ENCODE measurements at regions not wholly inside any gene's neighbourhood (a gene's known extent, or its start where the extent isn't known, plus 50 kb on each side); places are given as distances from the start of the nearest gene placed in this dataset.

DNA sequence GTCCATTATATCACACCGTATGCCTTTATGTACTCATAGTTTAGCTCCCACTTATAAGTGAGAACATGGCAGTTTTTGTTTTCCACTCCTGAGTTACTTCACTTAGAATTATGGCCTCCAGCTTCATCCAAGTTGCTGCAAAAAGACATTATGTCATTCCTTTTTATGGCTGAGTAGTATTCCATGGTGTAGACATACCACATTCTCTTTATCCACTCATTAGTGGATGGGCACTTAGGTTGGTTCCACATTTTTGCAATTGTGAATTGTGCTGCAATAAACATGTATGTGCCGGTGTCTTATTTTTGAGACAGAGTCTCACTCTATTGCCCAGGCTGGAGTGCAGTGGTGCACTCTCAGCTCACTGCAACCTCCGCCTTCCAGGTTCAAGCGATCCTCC, 74.1 kb upstream of the IQSEC1 start:
- dilution Hi-C loops (cut with HindIII; ENCODE audit: low sequenced_read_pairs, unreplicated experiment), result no loop called here
- no peak overlapping the region for H4K8ac ChIP-seq (ENCODE audit: low read depth in 2 of 2, low read length in 2 of 2)

More for the DNA sequence above, 74.1 kb upstream of the IQSEC1 start:
- H2AK5ac ChIP-seq (ENCODE audit: low read depth, low read length), result no peak overlapping the region
- H4K20me1 ChIP-seq (ENCODE audit: insufficient read depth, low read length), result no peaks in the 10 kb centered on the region
- no peaks in the 10 kb centered on the region for H3K9me1 ChIP-seq (ENCODE audit: insufficient read depth, low read length)
- no peak overlapping the region for H2BK120ac ChIP-seq (ENCODE audit: low read depth, low read length)
- DNase-seq (no peak), ATAC-seq (ENCODE audit: low read depth) (no peak)
- no peak overlapping the region for H3K18ac ChIP-seq (ENCODE audit: low read depth, low read length)
- no peak overlapping the region for H4K5ac ChIP-seq (ENCODE audit: low read depth, low read length)
- H2BK5ac ChIP-seq (ENCODE audit: low read depth, low read length, poor library complexity, severe bottlenecking), result no peak overlapping the region
- TF ChIP-seq, protein P1, sequence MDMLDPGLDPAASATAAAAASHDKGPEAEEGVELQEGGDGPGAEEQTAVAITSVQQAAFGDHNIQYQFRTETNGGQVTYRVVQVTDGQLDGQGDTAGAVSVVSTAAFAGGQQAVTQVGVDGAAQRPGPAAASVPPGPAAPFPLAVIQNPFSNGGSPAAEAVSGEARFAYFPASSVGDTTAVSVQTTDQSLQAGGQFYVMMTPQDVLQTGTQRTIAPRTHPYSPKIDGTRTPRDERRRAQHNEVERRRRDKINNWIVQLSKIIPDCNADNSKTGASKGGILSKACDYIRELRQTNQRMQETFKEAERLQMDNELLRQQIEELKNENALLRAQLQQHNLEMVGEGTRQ (IDR thresholded peaks at IDR 0.05; ENCODE audit: low read depth, low read length), result no peak
- TF ChIP-seq POLR2A (IDR thresholded peaks at IDR 0.05; ENCODE audit: low read depth, low read length), result no peak
- no peak for TF ChIP-seq MAFK (IDR thresholded peaks at IDR 0.05; ENCODE audit: low read depth, low read length)
- TF ChIP-seq, protein P2, sequence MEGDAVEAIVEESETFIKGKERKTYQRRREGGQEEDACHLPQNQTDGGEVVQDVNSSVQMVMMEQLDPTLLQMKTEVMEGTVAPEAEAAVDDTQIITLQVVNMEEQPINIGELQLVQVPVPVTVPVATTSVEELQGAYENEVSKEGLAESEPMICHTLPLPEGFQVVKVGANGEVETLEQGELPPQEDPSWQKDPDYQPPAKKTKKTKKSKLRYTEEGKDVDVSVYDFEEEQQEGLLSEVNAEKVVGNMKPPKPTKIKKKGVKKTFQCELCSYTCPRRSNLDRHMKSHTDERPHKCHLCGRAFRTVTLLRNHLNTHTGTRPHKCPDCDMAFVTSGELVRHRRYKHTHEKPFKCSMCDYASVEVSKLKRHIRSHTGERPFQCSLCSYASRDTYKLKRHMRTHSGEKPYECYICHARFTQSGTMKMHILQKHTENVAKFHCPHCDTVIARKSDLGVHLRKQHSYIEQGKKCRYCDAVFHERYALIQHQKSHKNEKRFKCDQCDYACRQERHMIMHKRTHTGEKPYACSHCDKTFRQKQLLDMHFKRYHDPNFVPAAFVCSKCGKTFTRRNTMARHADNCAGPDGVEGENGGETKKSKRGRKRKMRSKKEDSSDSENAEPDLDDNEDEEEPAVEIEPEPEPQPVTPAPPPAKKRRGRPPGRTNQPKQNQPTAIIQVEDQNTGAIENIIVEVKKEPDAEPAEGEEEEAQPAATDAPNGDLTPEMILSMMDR (conservative IDR thresholded peaks at IDR 0.05; ENCODE audit: low read depth, low read length), result no peak
- TF ChIP-seq RCOR1 (IDR thresholded peaks at IDR 0.05; ENCODE audit: insufficient replicate concordance, low read length), result no peak
- TF ChIP-seq CEBPB (IDR thresholded peaks at IDR 0.05; ENCODE audit: low read depth, low read length), result no peak
- H3K27me3 ChIP-seq (ENCODE audit: control insufficient read depth, insufficient read depth, low read length), result peaks cover 12% of the 10 kb centered on the region; the same call in 1 of the 2 replicates
- ChIA-PET CTCF (no interaction called here), POLR2A (ENCODE audit: unreplicated experiment) (no interaction called here)
- no peak overlapping the region for H3K23ac ChIP-seq (ENCODE audit: low read depth, low read length)
- in situ Hi-C loops (cut with MboI; ENCODE audit: low sequenced_read_pairs), result no loop called here
- no peak overlapping the region for H4K91ac ChIP-seq (ENCODE audit: insufficient read depth, low read depth, low read length)
- no peak overlapping the region for H3K27ac ChIP-seq (ENCODE audit: insufficient read depth, low read length)
- no peak overlapping the region for H2AK9ac ChIP-seq (replicated peaks; ENCODE audit: low read depth, low read length, poor library complexity)
- H2BK15ac ChIP-seq (ENCODE audit: low read depth, low read length), result no peak overlapping the region
- 100% methylated on average over 1 of the region's 4 CpGs; no CpG with 5 or more reads in 1 of the 2 experiments for WGBS, 2 experiments (ENCODE audit: extremely low coverage in 2 of 2, insufficient read length in 1 of 2)
- no peak overlapping the region for H2BK20ac ChIP-seq (ENCODE audit: low read depth, low read length)
- H3K79me1 ChIP-seq (ENCODE audit: low read depth in 1 of 2, low read length in 2 of 2), result no peaks in the 10 kb centered on the region
- no peaks in the 10 kb centered on the region for H3K36me3 ChIP-seq (ENCODE audit: control insufficient read depth, insufficient read depth, low read length)
- no peak overlapping the region for H3K4me2 ChIP-seq (ENCODE audit: low read depth, low read length)
- no peak overlapping the region for H3K4ac ChIP-seq (ENCODE audit: low read depth, low read length)
- intact Hi-C loops (cut with micrococcal nuclease), result no loop called here
- no peak overlapping the region for H2AFZ ChIP-seq (replicated peaks; ENCODE audit: low read length, poor library complexity)
- H3K4me3 ChIP-seq (ENCODE audit: insufficient read depth, low read depth, low read length), result no peak overlapping the region
- no TSS peak for BruUV-seq (replicated peaks)
- H3K14ac ChIP-seq (replicated peaks; ENCODE audit: low read depth, low read length), result no peak overlapping the region
- H3K4me1 ChIP-seq (ENCODE audit: control insufficient read depth, insufficient read depth, low read length), result no peaks in the 10 kb centered on the region
- no peaks in the 10 kb centered on the region for H3K9me3 ChIP-seq (ENCODE audit: control insufficient read depth, insufficient read depth, low read length)
- no peak overlapping the region for H3K56ac ChIP-seq (ENCODE audit: extremely low read depth, insufficient read depth, low read length)
- H3K9ac ChIP-seq (ENCODE audit: low read depth, low read length), result no peak overlapping the region
